Fibroblast of villous mesenchyme (primary cell): ENCODE measurements at regions not wholly inside any gene's neighbourhood (a gene's known extent, or its start where the extent isn't known, plus 50 kb on each side); places are given as distances from the start of the nearest gene placed in this dataset.
A peak's percentile ranks its signal among the peaks of the same experiment; 100 is the strongest.
"Not testable (repeated sequence)": the region's sequence is repeated elsewhere in the genome, so short reads cannot be mapped to it uniquely, and the experiment has no call there.

Source experiments
- DNase-seq: peaks from one replicate; pipeline ENCODE4 v3.0.0-alpha.2; 2010; ENCODE audit warnings: low read depth
- H3K4me3 ChIP-seq: 2 replicates; pipeline ENCODE4 v1.5.1; 2011; ENCODE audit warnings: low read depth, mild to moderate bottlenecking, low read length
- TF ChIP-seq, protein P1 (sequence below): IDR thresholded peaks from 2 replicates; pipeline ENCODE4 v1.5.1; 2012; ENCODE audit warnings: low read depth, mild to moderate bottlenecking, low read length; ENCODE audit not compliant: insufficient read depth

DNA sequence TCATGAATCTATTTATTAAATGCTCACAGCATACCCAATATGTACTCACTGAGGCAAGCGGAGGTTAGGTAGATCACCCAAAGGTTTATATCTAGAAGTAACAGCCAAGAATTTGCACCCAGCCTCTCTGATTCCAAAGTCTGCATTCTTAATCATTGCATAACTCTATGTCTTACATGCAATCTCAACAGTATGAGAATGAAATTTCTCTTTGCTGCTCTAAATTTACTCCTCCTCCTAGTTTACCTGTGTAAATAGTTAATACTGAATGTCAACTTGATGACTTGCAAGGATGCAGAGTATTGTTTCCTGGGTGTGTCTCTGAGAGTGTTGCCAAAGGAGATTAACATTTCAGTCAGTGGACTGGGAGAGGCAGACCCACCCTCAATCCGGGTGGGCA, 840.6 kb downstream of the BRINP3 start:
- TF ChIP-seq, protein P1, sequence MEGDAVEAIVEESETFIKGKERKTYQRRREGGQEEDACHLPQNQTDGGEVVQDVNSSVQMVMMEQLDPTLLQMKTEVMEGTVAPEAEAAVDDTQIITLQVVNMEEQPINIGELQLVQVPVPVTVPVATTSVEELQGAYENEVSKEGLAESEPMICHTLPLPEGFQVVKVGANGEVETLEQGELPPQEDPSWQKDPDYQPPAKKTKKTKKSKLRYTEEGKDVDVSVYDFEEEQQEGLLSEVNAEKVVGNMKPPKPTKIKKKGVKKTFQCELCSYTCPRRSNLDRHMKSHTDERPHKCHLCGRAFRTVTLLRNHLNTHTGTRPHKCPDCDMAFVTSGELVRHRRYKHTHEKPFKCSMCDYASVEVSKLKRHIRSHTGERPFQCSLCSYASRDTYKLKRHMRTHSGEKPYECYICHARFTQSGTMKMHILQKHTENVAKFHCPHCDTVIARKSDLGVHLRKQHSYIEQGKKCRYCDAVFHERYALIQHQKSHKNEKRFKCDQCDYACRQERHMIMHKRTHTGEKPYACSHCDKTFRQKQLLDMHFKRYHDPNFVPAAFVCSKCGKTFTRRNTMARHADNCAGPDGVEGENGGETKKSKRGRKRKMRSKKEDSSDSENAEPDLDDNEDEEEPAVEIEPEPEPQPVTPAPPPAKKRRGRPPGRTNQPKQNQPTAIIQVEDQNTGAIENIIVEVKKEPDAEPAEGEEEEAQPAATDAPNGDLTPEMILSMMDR, result no peak
- H3K4me3 ChIP-seq, result no peak overlapping the region
- no peak for DNase-seq

DNA sequence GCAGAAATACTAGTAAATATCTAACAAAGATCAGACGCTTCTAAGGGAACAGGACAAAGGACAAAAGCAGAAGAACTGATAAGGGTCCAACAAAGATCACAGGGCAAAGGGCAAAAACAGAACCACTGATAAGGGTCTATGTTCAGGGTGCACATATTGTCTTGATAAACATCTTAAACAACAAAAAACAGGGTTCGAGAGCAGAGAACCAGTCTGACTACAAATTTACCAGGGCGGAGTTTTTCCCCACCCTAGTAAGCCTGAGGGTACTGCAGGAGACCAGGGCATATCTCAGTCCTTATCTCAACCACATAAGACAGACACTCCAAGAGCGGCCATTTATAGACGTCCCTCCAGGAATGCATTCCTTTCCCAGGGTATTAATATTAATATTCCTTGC, 833.5 kb downstream of the BRINP3 start:
- not testable (repeated sequence) for DNase-seq, H3K4me3 ChIP-seq

DNA sequence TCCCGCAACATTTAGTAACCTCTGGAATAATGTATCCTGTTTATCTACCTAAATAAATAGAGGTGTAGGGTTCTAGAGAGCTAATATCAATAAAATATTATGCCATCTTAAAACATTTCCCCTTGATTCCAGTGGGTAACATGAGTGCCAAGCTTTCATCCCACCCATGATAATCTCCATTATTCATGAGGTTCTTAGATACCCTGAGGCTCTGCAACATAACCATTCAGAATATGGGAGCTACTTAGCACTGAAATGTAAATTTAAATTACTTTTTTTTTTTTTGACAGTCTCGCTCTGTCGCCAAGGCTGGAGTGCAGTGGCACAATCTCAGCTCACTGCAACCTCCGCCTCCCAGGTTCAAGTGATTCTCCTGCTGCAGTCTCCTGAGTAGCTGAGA, 832.7 kb downstream of the BRINP3 start:
- TF ChIP-seq, protein P1, result no peak
- DNase-seq, result no peak
- H3K4me3 ChIP-seq, result no peak overlapping the region

DNA sequence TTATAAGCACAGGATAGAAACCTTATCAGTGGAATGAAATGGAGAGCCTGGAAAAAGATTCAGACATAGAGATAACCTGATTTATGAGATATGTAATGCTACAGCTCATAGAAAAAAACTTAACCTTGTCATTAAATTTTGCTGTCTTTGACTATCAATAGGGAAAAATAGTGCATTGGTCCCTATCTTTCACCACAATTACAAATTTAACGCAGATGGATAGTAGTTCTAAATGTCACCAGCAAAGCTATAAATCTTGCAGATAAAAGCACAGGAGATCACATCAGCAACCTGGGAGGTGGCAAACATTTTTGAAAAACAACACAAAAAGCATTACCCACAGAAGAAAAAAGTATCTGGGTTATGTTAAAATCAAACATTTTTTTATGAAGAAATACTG, 831.6 kb downstream of the BRINP3 start:
- no peak for DNase-seq
- TF ChIP-seq, protein P1, result no peak
- no peak overlapping the region for H3K4me3 ChIP-seq

DNA sequence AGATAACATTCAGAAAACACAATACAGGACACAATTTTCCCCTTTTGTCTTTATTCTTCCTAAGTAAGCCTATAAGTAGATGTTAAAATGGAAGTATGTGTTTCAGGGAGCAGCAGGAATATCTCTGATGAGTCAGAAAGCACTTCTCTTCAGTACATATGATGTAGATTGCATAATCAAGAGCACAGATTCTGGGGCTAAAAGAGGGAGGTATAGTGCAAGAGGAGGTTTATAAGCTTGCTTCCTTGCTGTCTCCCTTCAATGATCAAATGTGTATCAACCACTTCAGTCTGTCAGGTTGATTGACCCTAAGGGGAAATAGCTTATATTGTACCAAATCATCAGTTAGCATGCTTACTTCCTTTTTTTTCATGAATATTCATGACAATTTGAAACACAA, 822.8 kb downstream of the BRINP3 start:
- TF ChIP-seq, protein P1, result no peak
- H3K4me3 ChIP-seq, result no peak overlapping the region
- DNase-seq, result peak; percentile 3

DNA sequence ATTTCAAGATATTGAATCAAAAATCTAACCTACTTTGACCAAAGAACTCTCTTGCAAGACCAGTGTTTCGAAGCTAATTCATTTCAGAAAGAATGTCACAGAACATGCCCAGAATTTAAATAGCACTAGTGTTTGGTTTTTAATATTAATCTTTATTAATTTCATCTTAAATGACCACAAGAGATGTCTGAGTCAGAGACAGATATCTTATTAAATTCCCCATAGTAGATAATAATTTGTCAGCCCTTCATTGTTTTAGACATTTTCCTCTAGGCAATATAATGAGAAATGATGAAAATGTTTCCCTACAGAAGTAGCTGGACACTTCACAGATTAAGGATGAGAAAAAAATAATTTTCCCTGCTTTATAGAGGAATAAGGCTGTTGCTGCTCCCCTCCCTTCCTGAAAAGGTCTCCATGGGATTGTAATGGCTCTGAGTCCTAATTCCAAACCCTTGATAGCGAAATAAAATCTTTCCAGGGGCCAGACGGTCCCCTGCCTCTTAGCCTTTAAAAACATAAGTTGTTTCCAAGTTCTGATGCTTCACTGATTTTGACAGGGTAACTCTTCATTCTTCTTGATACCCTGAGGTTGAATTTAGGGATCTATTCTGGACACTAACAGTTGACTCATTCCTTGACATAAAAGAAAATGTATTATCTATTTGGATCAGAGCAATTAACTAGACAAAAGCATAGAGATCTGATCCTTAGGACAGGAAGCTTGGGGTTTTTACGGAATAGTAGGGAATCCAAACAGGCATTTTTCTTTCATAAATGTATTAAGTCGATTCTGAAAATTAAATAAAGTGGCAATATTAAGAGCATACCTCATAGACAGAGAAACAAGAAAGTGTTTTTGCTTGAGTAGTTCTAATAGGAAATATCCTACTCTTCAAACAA, 820.8 kb downstream of the BRINP3 start:
- DNase-seq, result no peak
- no peak overlapping the region for H3K4me3 ChIP-seq
- TF ChIP-seq, protein P1, result no peak

DNA sequence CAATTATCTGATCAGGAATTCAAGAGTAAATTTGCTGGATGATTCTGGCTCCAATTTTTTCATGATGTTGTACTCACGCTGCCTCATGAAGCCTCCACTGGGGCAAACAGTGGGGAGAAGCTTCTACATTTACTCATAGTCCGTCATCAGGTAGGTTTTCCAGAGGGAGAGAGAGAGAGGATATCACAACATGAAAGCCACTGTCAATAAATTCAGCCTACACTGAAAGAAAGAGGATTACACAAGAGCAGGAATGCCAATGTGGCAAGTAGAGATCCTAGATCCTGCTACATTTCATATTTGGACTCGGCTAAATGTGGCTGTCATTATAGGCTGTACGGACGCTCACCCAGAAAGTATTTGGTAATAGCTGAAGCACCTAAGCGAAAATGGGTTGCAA, 819.9 kb downstream of the BRINP3 start:
- H3K4me3 ChIP-seq, result no peak overlapping the region
- no peak for DNase-seq
- TF ChIP-seq, protein P1, result no peak
